Muscle layer of colon (tissue), 2 donors: ENCODE measurements at regions not wholly inside any gene's neighbourhood (a gene's known extent, or its start where the extent isn't known, plus 50 kb on each side); places are given as distances from the start of the nearest gene placed in this dataset.
"Not testable (repeated sequence)": the region's sequence is repeated elsewhere in the genome, so short reads cannot be mapped to it uniquely, and the experiment has no call there.

ENCODE experiments used
- H3K27ac ChIP-seq: one replicate; pipeline ENCODE4 v1.7.0; 2013; ENCODE audit warnings: low read depth, mild to moderate bottlenecking, low read length, moderate library complexity
- H3K27me3 ChIP-seq, 2 donors: one replicate each; pipeline ENCODE4 v1.7.0; 2013; ENCODE audit warnings: low read length in 2 of 2, mild to moderate bottlenecking in 2 of 2; ENCODE audit not compliant: insufficient read depth in 2 of 2, control insufficient read depth in 1 of 2
- H3K36me3 ChIP-seq: one replicate; pipeline ENCODE4 v1.7.0; 2013; ENCODE audit warnings: mild to moderate bottlenecking, low read length; ENCODE audit not compliant: insufficient read depth
- H3K4me1 ChIP-seq: one replicate; pipeline ENCODE4 v1.7.0; 2013; ENCODE audit warnings: mild to moderate bottlenecking, low read length; ENCODE audit not compliant: insufficient read depth
- H3K4me3 ChIP-seq, 2 donors: one replicate each; pipeline ENCODE4 v1.7.0; 2013; ENCODE audit warnings: low read length in 2 of 2, low read depth in 1 of 2, mild to moderate bottlenecking in 1 of 2, moderate library complexity in 1 of 2
- H3K9ac ChIP-seq: one replicate; pipeline ENCODE4 v1.7.0; 2013; ENCODE audit warnings: low read length
- H3K9me3 ChIP-seq: one replicate; pipeline ENCODE4 v1.7.0; 2013; ENCODE audit warnings: mild to moderate bottlenecking, low read length
- donor health status: abdominal sarcoma.
- donor health status: Adenocarcinoma of cecum.

GRCh38 chr22:11057955-11058547 is 4469.9 kb upstream of the OR11H1 start:
- H3K9ac ChIP-seq, H3K27me3 ChIP-seq, H3K36me3 ChIP-seq, H3K4me1 ChIP-seq, H3K9me3 ChIP-seq, H3K27ac ChIP-seq, H3K4me3 ChIP-seq: not testable (repeated sequence)

- not testable (repeated sequence) for H3K27ac ChIP-seq, H3K27me3 ChIP-seq, H3K36me3 ChIP-seq, H3K9ac ChIP-seq, H3K9me3 ChIP-seq, H3K4me1 ChIP-seq, H3K4me3 ChIP-seq
Observed at GRCh38 chr22:11059129-11059528, 4468.9 kb upstream of the OR11H1 start.

GRCh38 chr22:11060797-11061196 is 4467.2 kb upstream of the OR11H1 start:
- H3K27me3 ChIP-seq, H3K9me3 ChIP-seq, H3K4me1 ChIP-seq, H3K9ac ChIP-seq, H3K27ac ChIP-seq, H3K36me3 ChIP-seq, H3K4me3 ChIP-seq: not testable (repeated sequence)

- H3K9ac ChIP-seq, H3K27me3 ChIP-seq, H3K4me3 ChIP-seq, H3K4me1 ChIP-seq, H3K36me3 ChIP-seq, H3K9me3 ChIP-seq, H3K27ac ChIP-seq: not testable (repeated sequence)
Observed at GRCh38 chr22:11062534-11062933, 4465.5 kb upstream of the OR11H1 start.

GRCh38 chr22:11063022-11063685 is 4464.8 kb upstream of the OR11H1 start:
- not testable (repeated sequence) for H3K4me3 ChIP-seq, H3K36me3 ChIP-seq, H3K9ac ChIP-seq, H3K4me1 ChIP-seq, H3K27ac ChIP-seq, H3K27me3 ChIP-seq, H3K9me3 ChIP-seq

- H3K36me3 ChIP-seq, H3K27me3 ChIP-seq, H3K4me3 ChIP-seq, H3K27ac ChIP-seq, H3K4me1 ChIP-seq, H3K9me3 ChIP-seq, H3K9ac ChIP-seq: not testable (repeated sequence)
Observed at GRCh38 chr22:11065210-11065609, 4462.8 kb upstream of the OR11H1 start.

GRCh38 chr22:11065876-11066457 is 4462.0 kb upstream of the OR11H1 start:
- not testable (repeated sequence) for H3K9me3 ChIP-seq, H3K4me3 ChIP-seq, H3K36me3 ChIP-seq, H3K27me3 ChIP-seq, H3K27ac ChIP-seq, H3K9ac ChIP-seq, H3K4me1 ChIP-seq

GRCh38 chr22:11066458-11067285 is 4461.3 kb upstream of the OR11H1 start:
- H3K36me3 ChIP-seq, result no peaks in the 10 kb centered on the region
- H3K9me3 ChIP-seq, result no peaks in the 10 kb centered on the region
- H3K4me1 ChIP-seq, result no peaks in the 10 kb centered on the region
- no peak overlapping the region for H3K27ac ChIP-seq
- H3K27me3 ChIP-seq, result no peaks in the 10 kb centered on the region
- H3K9ac ChIP-seq, result no peak overlapping the region
- no peak overlapping the region for H3K4me3 ChIP-seq

GRCh38 chr22:11067286-11067871 is 4460.6 kb upstream of the OR11H1 start:
- not testable (repeated sequence) for H3K9me3 ChIP-seq, H3K4me3 ChIP-seq, H3K27me3 ChIP-seq, H3K9ac ChIP-seq, H3K27ac ChIP-seq, H3K36me3 ChIP-seq, H3K4me1 ChIP-seq

- H3K9ac ChIP-seq, H3K4me3 ChIP-seq, H3K4me1 ChIP-seq, H3K27me3 ChIP-seq, H3K27ac ChIP-seq, H3K36me3 ChIP-seq, H3K9me3 ChIP-seq: not testable (repeated sequence)
Observed at GRCh38 chr22:11067937-11068336, 4460.1 kb upstream of the OR11H1 start.

GRCh38 chr22:11068406-11068805 is 4459.6 kb upstream of the OR11H1 start:
- not testable (repeated sequence) for H3K9me3 ChIP-seq, H3K4me1 ChIP-seq, H3K27ac ChIP-seq, H3K36me3 ChIP-seq, H3K9ac ChIP-seq, H3K27me3 ChIP-seq, H3K4me3 ChIP-seq
